ENCODE measurements at regions not wholly inside any gene's neighbourhood (a gene's known extent, or its start where the extent isn't known, plus 50 kb on each side); places are given as distances from the start of the nearest gene placed in this dataset.
A peak's percentile ranks its signal among the peaks of the same experiment; 100 is the strongest.

DNA sequence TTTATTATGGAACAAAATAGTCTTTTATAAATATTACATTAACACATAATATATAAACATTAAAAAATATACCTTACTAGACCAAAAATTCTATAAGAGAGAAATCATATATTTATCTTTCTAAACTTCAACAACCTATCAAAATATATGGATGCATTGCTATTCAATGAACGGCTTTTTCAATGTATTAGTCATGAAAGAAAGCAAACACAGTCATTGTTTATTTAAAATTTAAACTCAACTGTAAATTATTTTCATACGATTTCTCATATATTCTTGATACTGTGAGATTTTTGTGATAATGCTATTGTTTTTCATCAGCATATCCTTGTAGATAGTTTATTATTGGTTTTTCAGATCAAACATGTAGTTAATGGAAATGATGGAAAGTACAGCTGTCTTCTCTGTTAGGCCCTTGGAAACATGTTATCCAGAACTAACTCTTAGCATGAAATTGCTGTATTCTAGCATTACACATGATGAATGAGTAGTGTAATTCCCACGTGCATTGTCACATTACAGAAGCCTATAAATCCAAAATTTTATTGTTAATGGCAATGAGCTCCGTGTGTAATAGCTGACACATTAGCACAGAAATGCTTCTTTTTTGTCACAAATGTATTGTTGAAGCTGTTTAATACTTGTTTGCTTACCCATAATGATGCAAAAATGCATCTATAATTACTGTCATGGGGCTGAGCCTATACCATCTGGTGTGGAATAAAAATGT, 1639.9 kb downstream of the SLITRK5 start:
- no peaks in the 10 kb centered on the region for H3K9me2 ChIP-seq (replicated peaks; ENCODE audit: insufficient read depth, low read length)
- H3K27ac ChIP-seq (ENCODE audit: low read length), result no peak overlapping the region
- no peak overlapping the region for H3K9ac ChIP-seq (ENCODE audit: low read length)
- H3K27me3 ChIP-seq (ENCODE audit: low read length), result no peaks in the 10 kb centered on the region
- H4K20me1 ChIP-seq (ENCODE audit: insufficient read depth, low read depth, low read length), result no peaks in the 10 kb centered on the region
- H2AFZ ChIP-seq (ENCODE audit: low read length), result peak overlapping the region; percentile 57
- no peak for DNase-seq
- H3K4me3 ChIP-seq (ENCODE audit: low read length), result no peak overlapping the region
- H3K4me2 ChIP-seq (ENCODE audit: low read depth, low read length, poor library complexity, severe bottlenecking), result no peak overlapping the region
- peaks cover 5% of the 10 kb centered on the region for H3K4me1 ChIP-seq (ENCODE audit: low read length)
- H3K9me3 ChIP-seq (ENCODE audit: low read length), result no peaks in the 10 kb centered on the region
- H3K36me3 ChIP-seq (ENCODE audit: insufficient read depth, low read length), result no peaks in the 10 kb centered on the region
- no peaks in the 10 kb centered on the region for H3K79me2 ChIP-seq (ENCODE audit: low read length)

GRCh38 chr13:89315287-89315686, 1644.1 kb downstream of the SLITRK5 start:
- Histone ChIP-seq H3K79me2 (ENCODE audit: low read length) (no peaks in the 10 kb centered on the region), H4K20me1 (ENCODE audit: insufficient read depth, low read depth, low read length) (no peaks in the 10 kb centered on the region), H3K27ac (ENCODE audit: low read length) (no peak overlapping the region), H3K4me3 (ENCODE audit: low read length) (0 out of 2 replicates have a peak overlapping the region, but pooled peaks have one; percentile 13), H3K27me3 (ENCODE audit: low read length) (no peaks in the 10 kb centered on the region), H3K36me3 (ENCODE audit: insufficient read depth, low read length) (no peaks in the 10 kb centered on the region), H2AFZ (ENCODE audit: low read length) (peak overlapping the region; percentile 96), H3K9ac (ENCODE audit: low read length) (no peak overlapping the region), H3K9me2 (replicated peaks; ENCODE audit: insufficient read depth, low read length) (no peaks in the 10 kb centered on the region), H3K9me3 (ENCODE audit: low read length) (0 out of 2 replicates have a peak, but pooled peaks cover 5% of the 10 kb centered on the region), H3K4me2 (ENCODE audit: low read depth, low read length, poor library complexity, severe bottlenecking) (peak overlapping the region; percentile 31), H3K4me1 (ENCODE audit: low read length) (peaks cover 5% of the 10 kb centered on the region)
- no peak for DNase-seq

- no peaks in the 10 kb centered on the region for H3K4me1 ChIP-seq (ENCODE audit: low read length)
- H3K27me3 ChIP-seq (ENCODE audit: low read length), result no peaks in the 10 kb centered on the region
- no peak for DNase-seq
- no peaks in the 10 kb centered on the region for H3K79me2 ChIP-seq (ENCODE audit: low read length)
- no peaks in the 10 kb centered on the region for H3K9me2 ChIP-seq (replicated peaks; ENCODE audit: insufficient read depth, low read length)
- no peak overlapping the region for H3K4me2 ChIP-seq (ENCODE audit: low read depth, low read length, poor library complexity, severe bottlenecking)
- H2AFZ ChIP-seq (ENCODE audit: low read length), result peak overlapping the region; percentile 26; the same call in 1 of the 2 replicates
- no peaks in the 10 kb centered on the region for H3K36me3 ChIP-seq (ENCODE audit: insufficient read depth, low read length)
- no peak overlapping the region for H3K27ac ChIP-seq (ENCODE audit: low read length)
- H3K4me3 ChIP-seq (ENCODE audit: low read length), result no peak overlapping the region
- H3K9me3 ChIP-seq (ENCODE audit: low read length), result peaks cover 7% of the 10 kb centered on the region; the same call in 1 of the 2 replicates
- H4K20me1 ChIP-seq (ENCODE audit: insufficient read depth, low read depth, low read length), result no peaks in the 10 kb centered on the region
- no peak overlapping the region for H3K9ac ChIP-seq (ENCODE audit: low read length)
These were observed 1651.3 kb downstream of the SLITRK5 start for GRCh38 chr13:89322466-89322865.

DNA sequence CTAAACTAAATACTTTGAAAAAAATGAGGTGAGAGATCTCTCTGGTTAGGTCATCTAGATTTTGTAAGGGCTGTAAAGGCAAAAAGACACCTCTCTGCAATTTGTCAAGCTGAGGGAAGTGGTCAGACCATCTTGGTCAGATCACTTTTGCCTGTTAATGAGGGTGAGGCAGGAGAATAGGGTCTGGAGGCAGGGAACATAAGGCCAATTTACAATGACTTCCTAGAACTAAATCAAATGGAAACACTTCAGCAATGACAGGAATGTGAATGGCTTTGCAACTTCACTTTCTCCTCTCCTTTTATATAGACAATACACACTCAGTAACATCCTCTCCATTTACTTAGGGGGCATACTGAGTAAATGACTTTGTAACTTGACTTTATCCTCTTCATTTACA, 1653.4 kb downstream of the SLITRK5 start:
- Histone ChIP-seq H3K4me3 (ENCODE audit: low read length) (no peak overlapping the region), H3K9me2 (replicated peaks; ENCODE audit: insufficient read depth, low read length) (no peaks in the 10 kb centered on the region), H3K9me3 (ENCODE audit: low read length) (peaks cover 7% of the 10 kb centered on the region; the same call in 1 of the 2 replicates), H3K4me1 (ENCODE audit: low read length) (no peaks in the 10 kb centered on the region), H4K20me1 (ENCODE audit: insufficient read depth, low read depth, low read length) (no peaks in the 10 kb centered on the region), H3K79me2 (ENCODE audit: low read length) (no peaks in the 10 kb centered on the region), H3K36me3 (ENCODE audit: insufficient read depth, low read length) (no peaks in the 10 kb centered on the region), H2AFZ (ENCODE audit: low read length) (peak overlapping the region; percentile 15), H3K9ac (ENCODE audit: low read length) (no peak overlapping the region), H3K4me2 (ENCODE audit: low read depth, low read length, poor library complexity, severe bottlenecking) (no peak overlapping the region), H3K27me3 (ENCODE audit: low read length) (no peaks in the 10 kb centered on the region), H3K27ac (ENCODE audit: low read length) (no peak overlapping the region)
- no peak for DNase-seq

DNA sequence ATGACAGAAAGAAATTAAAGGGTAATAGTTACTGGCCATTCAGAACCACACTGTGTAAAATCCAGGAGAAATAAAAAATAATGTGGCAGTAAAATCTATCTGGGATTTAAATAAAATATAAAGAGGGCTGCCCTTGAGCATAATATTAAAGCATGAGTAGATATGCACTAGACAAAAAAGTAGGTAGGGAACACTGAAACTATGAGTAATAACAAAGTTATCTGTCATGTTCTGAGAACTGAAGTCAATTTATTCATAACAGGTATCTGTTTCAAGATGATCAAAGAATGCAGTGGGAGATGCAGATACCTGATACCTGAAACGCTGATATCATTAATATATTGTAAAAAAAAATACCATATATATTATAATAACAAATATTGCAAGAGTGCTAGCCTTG, 1672.0 kb downstream of the SLITRK5 start:
- H3K4me2 ChIP-seq (ENCODE audit: low read depth, low read length, poor library complexity, severe bottlenecking), result no peak overlapping the region
- H3K79me2 ChIP-seq (ENCODE audit: low read length), result no peaks in the 10 kb centered on the region
- no peak for DNase-seq
- no peak overlapping the region for H3K9ac ChIP-seq (ENCODE audit: low read length)
- peaks cover 7% of the 10 kb centered on the region for H3K9me3 ChIP-seq (ENCODE audit: low read length)
- no peaks in the 10 kb centered on the region for H3K36me3 ChIP-seq (ENCODE audit: insufficient read depth, low read length)
- no peak overlapping the region for H3K4me3 ChIP-seq (ENCODE audit: low read length)
- peak overlapping the region; percentile 77 for H2AFZ ChIP-seq (ENCODE audit: low read length)
- no peaks in the 10 kb centered on the region for H3K27me3 ChIP-seq (ENCODE audit: low read length)
- H3K4me1 ChIP-seq (ENCODE audit: low read length), result no peaks in the 10 kb centered on the region; the same call in 1 of the 2 replicates
- no peaks in the 10 kb centered on the region for H3K9me2 ChIP-seq (replicated peaks; ENCODE audit: insufficient read depth, low read length)
- H3K27ac ChIP-seq (ENCODE audit: low read length), result no peak overlapping the region
- no peaks in the 10 kb centered on the region for H4K20me1 ChIP-seq (ENCODE audit: insufficient read depth, low read depth, low read length)

DNA sequence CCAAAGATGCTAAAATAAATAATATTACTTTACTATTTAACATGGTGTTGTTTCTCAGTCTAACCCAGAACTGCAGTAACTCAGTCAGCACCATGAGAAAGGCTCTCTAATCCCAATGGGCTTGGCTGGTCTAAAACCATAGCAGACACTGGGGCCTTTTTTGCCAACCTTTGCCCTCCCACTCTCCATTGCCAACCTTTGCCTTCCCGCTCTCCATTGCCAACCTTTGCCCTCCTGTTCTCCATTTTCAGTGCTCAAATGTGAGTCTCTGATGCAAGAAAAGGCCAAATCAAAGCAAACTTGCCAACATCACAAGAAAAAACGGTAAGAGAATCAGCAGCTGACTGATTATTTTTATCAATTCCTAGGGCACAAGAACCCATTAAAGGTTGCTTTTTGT, 1681.2 kb downstream of the SLITRK5 start:
- H3K4me1 ChIP-seq (ENCODE audit: low read length), result no peaks in the 10 kb centered on the region
- no peaks in the 10 kb centered on the region for H3K79me2 ChIP-seq (ENCODE audit: low read length)
- no peak overlapping the region for H3K9ac ChIP-seq (ENCODE audit: low read length)
- H3K27me3 ChIP-seq (ENCODE audit: low read length), result no peaks in the 10 kb centered on the region
- H4K20me1 ChIP-seq (ENCODE audit: insufficient read depth, low read depth, low read length), result no peaks in the 10 kb centered on the region
- H3K36me3 ChIP-seq (ENCODE audit: insufficient read depth, low read length), result no peaks in the 10 kb centered on the region
- H3K4me3 ChIP-seq (ENCODE audit: low read length), result no peak overlapping the region
- H3K9me3 ChIP-seq (ENCODE audit: low read length), result peaks cover 7% of the 10 kb centered on the region
- no peaks in the 10 kb centered on the region for H3K9me2 ChIP-seq (replicated peaks; ENCODE audit: insufficient read depth, low read length)
- no peak overlapping the region for H3K4me2 ChIP-seq (ENCODE audit: low read depth, low read length, poor library complexity, severe bottlenecking)
- 0 out of 2 replicates have a peak overlapping the region, but pooled peaks have one; percentile 1 for H2AFZ ChIP-seq (ENCODE audit: low read length)
- H3K27ac ChIP-seq (ENCODE audit: low read length), result no peak overlapping the region
- no peak for DNase-seq

- no peaks in the 10 kb centered on the region for H3K79me2 ChIP-seq (ENCODE audit: low read length)
- H2AFZ ChIP-seq (ENCODE audit: low read length), result peak overlapping the region; percentile 58; the same call in 1 of the 2 replicates
- H3K9me3 ChIP-seq (ENCODE audit: low read length), result no peaks in the 10 kb centered on the region
- H3K4me2 ChIP-seq (ENCODE audit: low read depth, low read length, poor library complexity, severe bottlenecking), result no peak overlapping the region
- no peaks in the 10 kb centered on the region for H3K36me3 ChIP-seq (ENCODE audit: insufficient read depth, low read length)
- H3K9ac ChIP-seq (ENCODE audit: low read length), result no peak overlapping the region
- DNase-seq, result no peak
- no peaks in the 10 kb centered on the region for H4K20me1 ChIP-seq (ENCODE audit: insufficient read depth, low read depth, low read length)
- H3K27me3 ChIP-seq (ENCODE audit: low read length), result no peaks in the 10 kb centered on the region
- no peak overlapping the region for H3K4me3 ChIP-seq (ENCODE audit: low read length)
- no peaks in the 10 kb centered on the region for H3K9me2 ChIP-seq (replicated peaks; ENCODE audit: insufficient read depth, low read length)
- H3K27ac ChIP-seq (ENCODE audit: low read length), result no peak overlapping the region
- peaks cover 3% of the 10 kb centered on the region; the same call in 1 of the 2 replicates for H3K4me1 ChIP-seq (ENCODE audit: low read length)
These were observed 1690.7 kb downstream of the SLITRK5 start for GRCh38 chr13:89361909-89362308.

DNA sequence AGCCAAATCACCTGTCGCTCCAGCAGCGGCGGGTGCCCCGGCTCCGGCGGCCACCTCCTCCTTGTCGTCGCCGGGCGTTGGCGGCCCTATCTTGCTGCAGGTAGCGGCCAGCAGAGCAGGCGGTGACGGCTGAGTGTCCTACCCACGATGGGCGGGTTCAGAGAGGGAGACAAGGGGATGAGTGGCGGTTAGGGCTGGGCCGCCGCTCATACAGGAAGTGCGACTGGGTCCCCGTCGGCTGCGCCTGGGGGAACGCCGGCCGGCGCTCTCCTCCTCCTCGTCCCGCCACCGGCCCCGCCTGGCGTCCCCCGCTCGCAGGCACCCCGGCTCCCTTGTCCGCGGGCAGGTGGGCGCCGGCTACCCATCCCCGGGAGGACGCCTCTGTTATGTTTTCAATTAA, 1692.0 kb downstream of the SLITRK5 start:
- Histone ChIP-seq H2AFZ (ENCODE audit: low read length) (no peak overlapping the region), H3K9me3 (ENCODE audit: low read length) (no peaks in the 10 kb centered on the region), H3K9ac (ENCODE audit: low read length) (no peak overlapping the region), H3K36me3 (ENCODE audit: insufficient read depth, low read length) (no peaks in the 10 kb centered on the region), H3K27ac (ENCODE audit: low read length) (no peak overlapping the region), H3K9me2 (replicated peaks; ENCODE audit: insufficient read depth, low read length) (no peaks in the 10 kb centered on the region), H3K27me3 (ENCODE audit: low read length) (no peaks in the 10 kb centered on the region), H3K4me1 (ENCODE audit: low read length) (peaks cover 3% of the 10 kb centered on the region; the same call in 1 of the 2 replicates), H3K4me3 (ENCODE audit: low read length) (no peak overlapping the region), H3K4me2 (ENCODE audit: low read depth, low read length, poor library complexity, severe bottlenecking) (no peak overlapping the region), H4K20me1 (ENCODE audit: insufficient read depth, low read depth, low read length) (no peaks in the 10 kb centered on the region), H3K79me2 (ENCODE audit: low read length) (no peaks in the 10 kb centered on the region)
- no peak for DNase-seq
